GM23248 (cell line): ENCODE measurements at regions not wholly inside any gene's neighbourhood (a gene's known extent, or its start where the extent isn't known, plus 50 kb on each side); places are given as distances from the start of the nearest gene placed in this dataset.

Source experiments
- DNase-seq: peaks from one replicate; pipeline ENCODE4 v3.0.0-alpha.2; 2015
- H2AFZ ChIP-seq: fragments of 200-600 bp; sonication (generic); 2 replicates; pipeline ENCODE4 v1.6.1; 2016; ENCODE audit warnings: antibody characterized with exemption
- H3F3A ChIP-seq: fragments of 200-600 bp; sonication (generic); 2 replicates; pipeline ENCODE4 v1.6.1; 2016; ENCODE audit warnings: mild to moderate bottlenecking, antibody characterized with exemption, mixed run types; ENCODE audit not compliant: insufficient read depth
- H3K27ac ChIP-seq: fragments of 200-600 bp; sonication (generic); 2 replicates; pipeline ENCODE4 v1.5.1; 2016; ENCODE audit warnings: mild to moderate bottlenecking
- H3K27me3 ChIP-seq: fragments of 200-600 bp; sonication (generic); replicated peaks from 2 replicates; pipeline ENCODE4 v1.6.1; 2016; ENCODE audit warnings: mild to moderate bottlenecking; ENCODE audit not compliant: insufficient read depth
- H3K36me3 ChIP-seq: fragments of 200-600 bp; sonication (generic); 2 replicates; pipeline ENCODE4 v1.6.1; 2016; ENCODE audit warnings: low read depth, mild to moderate bottlenecking
- H3K4me1 ChIP-seq: fragments of 200-600 bp; sonication (generic); 2 replicates; pipeline ENCODE4 v1.6.1; 2016; ENCODE audit warnings: mild to moderate bottlenecking; ENCODE audit not compliant: insufficient read depth
- H3K4me2 ChIP-seq: fragments of 200-600 bp; sonication (generic); one replicate; pipeline ENCODE4 v1.6.1; 2016; ENCODE audit warnings: mild to moderate bottlenecking; ENCODE audit not compliant: unreplicated experiment
- H3K4me3 ChIP-seq: fragments of 200-600 bp; sonication (generic); 2 replicates; pipeline ENCODE4 v1.5.1; 2016; ENCODE audit warnings: mild to moderate bottlenecking
- H3K79me2 ChIP-seq: fragments of 200-600 bp; sonication (generic); 2 replicates; pipeline ENCODE4 v1.6.1; 2016; ENCODE audit warnings: mild to moderate bottlenecking; ENCODE audit not compliant: insufficient read depth
- H3K9ac ChIP-seq: fragments of 200-600 bp; sonication (generic); 2 replicates; pipeline ENCODE4 v1.6.1; 2016; ENCODE audit warnings: mild to moderate bottlenecking
- H3K9me2 ChIP-seq: fragments of 200-600 bp; sonication (generic); 2 replicates; pipeline ENCODE4 v1.6.1; 2016; ENCODE audit warnings: mixed run types, mild to moderate bottlenecking, moderate library complexity; ENCODE audit not compliant: insufficient read depth
- H3K9me3 ChIP-seq: fragments of 200-600 bp; sonication (generic); one replicate; pipeline ENCODE4 v1.6.1; 2017; ENCODE audit warnings: low read depth
- H4K20me1 ChIP-seq: fragments of 200-600 bp; sonication (generic); 2 replicates; pipeline ENCODE4 v1.6.0; 2016; ENCODE audit not compliant: insufficient read depth
- EZH2 ChIP-seq: fragments of 200-600 bp; sonication (generic); IDR thresholded peaks from 2 replicates; pipeline ENCODE4 v1.6.1; 2018; ENCODE audit warnings: antibody characterized with exemption, mild to moderate bottlenecking; ENCODE audit not compliant: insufficient read depth, poor library complexity, severe bottlenecking
- EZH2phosphoT487 ChIP-seq: fragments of 200-600 bp; sonication (generic); IDR thresholded peaks from 2 replicates; pipeline ENCODE4 v1.6.1; 2018; ENCODE audit warnings: antibody characterized with exemption, moderate library complexity, mild to moderate bottlenecking, low read depth; ENCODE audit not compliant: insufficient read depth
- WGBS, 2 experiments: methylation state at CpG; one replicate each; pipeline ENCODE4 v1.1.6; 2015 to 2017; ENCODE audit warnings: low lambda C conversion rate in 2 of 2, low coverage in 1 of 2; ENCODE audit errors: missing lambda C conversion rate in 2 of 2; 5-methylcytosine and 5-hydroxymethylcytosine counted together
- in situ Hi-C: fragments of 300-500 bp; cut with MboI; formaldehyde crosslinking; loops from 2 replicates; pipeline ENCODE4 v1.15.0; 2020

DNA sequence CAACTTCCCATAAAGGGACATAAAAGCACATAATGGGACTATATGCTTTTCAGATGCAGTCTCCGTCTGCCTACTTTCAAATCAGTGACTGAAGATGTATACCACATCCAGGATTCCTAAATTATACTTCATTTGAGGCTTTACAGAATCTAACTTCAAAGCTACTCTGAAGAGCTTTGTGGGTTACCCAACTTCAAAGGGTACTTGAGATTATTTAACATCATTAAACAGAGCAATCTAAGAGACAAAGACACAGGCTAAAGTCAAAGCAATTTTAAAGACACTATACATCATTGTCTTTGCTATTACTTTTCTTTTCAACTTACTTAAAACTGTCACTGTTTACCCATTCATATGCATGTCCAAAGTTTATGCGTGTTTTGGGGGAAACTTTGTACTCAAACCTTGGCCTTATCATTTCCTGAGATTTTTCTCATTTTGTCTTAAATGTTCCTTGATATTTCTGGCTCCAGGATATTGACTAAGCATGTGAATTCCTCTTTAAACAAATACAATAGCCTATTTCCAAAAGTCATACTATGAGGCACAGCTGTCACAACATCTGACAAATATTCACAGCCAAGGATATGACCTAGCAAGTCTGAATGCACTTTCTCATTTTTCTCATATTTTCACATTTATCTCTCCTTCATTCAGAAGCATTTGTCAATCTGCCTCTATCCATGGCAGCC is 1985.1 kb upstream of the PIK3C3 start:
- Histone ChIP-seq H3F3A (no peaks in the 10 kb centered on the region), H3K4me1 (peaks cover 10% of the 10 kb centered on the region), H3K9me2 (0 out of 2 replicates have a peak, but pooled peaks cover 4% of the 10 kb centered on the region), H3K79me2 (no peaks in the 10 kb centered on the region), H4K20me1 (no peaks in the 10 kb centered on the region), H3K4me3 (no peak overlapping the region), H3K36me3 (no peaks in the 10 kb centered on the region), H3K27me3 (no peaks in the 10 kb centered on the region), H3K4me2 (no peak overlapping the region), H2AFZ (no peak overlapping the region; the same call in 1 of the 2 replicates), H3K9me3 (no peaks in the 10 kb centered on the region), H3K9ac (no peak overlapping the region), H3K27ac (no peak overlapping the region)
- WGBS, 2 experiments = 75 to 79% methylated on average over 2 of the region's 2 CpGs
- TF ChIP-seq EZH2 (no peak), EZH2phosphoT487 (no peak)
- in situ Hi-C loops = no loop called here
- no peak for DNase-seq

GRCh38 chr18:39966275-39966674 is 1988.8 kb upstream of the PIK3C3 start:
- H3K9me3 ChIP-seq = no peaks in the 10 kb centered on the region
- no peak overlapping the region for H2AFZ ChIP-seq
- H3K79me2 ChIP-seq = no peaks in the 10 kb centered on the region
- no peaks in the 10 kb centered on the region for H4K20me1 ChIP-seq
- 55 to 57% methylated on average over 3 of the region's 3 CpGs for WGBS, 2 experiments
- no peak overlapping the region for H3K4me2 ChIP-seq
- peak; percentile 18 for DNase-seq
- in situ Hi-C loops = no loop called here
- H3F3A ChIP-seq = no peaks in the 10 kb centered on the region
- no peak overlapping the region for H3K9ac ChIP-seq
- H3K4me3 ChIP-seq = no peak overlapping the region
- H3K27ac ChIP-seq = no peak overlapping the region
- no peaks in the 10 kb centered on the region for H3K36me3 ChIP-seq
- no peaks in the 10 kb centered on the region for H3K27me3 ChIP-seq
- no peaks in the 10 kb centered on the region for H3K9me2 ChIP-seq
- no peak for TF ChIP-seq EZH2
- no peak for TF ChIP-seq EZH2phosphoT487
- H3K4me1 ChIP-seq = peaks cover 10% of the 10 kb centered on the region

DNA sequence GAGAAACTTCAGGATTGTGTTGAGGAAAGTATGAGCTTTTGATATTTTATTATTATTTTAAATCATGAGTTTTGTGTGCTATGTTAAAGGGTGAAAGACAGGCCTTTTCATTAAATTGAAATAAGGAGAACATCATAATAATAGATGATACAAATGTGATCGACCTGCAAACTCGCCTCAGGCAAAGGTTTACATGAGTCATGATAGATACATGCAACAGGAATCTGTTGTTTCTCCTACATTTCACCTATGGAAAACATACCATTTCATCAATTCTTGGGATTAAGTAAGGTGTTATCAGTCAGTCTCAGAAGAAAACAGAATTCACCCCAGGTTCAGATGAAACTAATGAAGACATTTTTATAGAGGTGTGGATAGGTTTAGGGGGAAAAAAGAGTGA is 1992.5 kb upstream of the PIK3C3 start:
- Histone ChIP-seq H3K27me3 (no peaks in the 10 kb centered on the region), H4K20me1 (no peaks in the 10 kb centered on the region), H3K9me2 (no peaks in the 10 kb centered on the region), H3K36me3 (no peaks in the 10 kb centered on the region), H3K4me2 (no peak overlapping the region), H3K4me3 (no peak overlapping the region), H3K27ac (no peak overlapping the region), H3K4me1 (peaks cover 25% of the 10 kb centered on the region), H3K79me2 (no peaks in the 10 kb centered on the region), H3K9ac (no peak overlapping the region), H3K9me3 (no peaks in the 10 kb centered on the region), H3F3A (peaks cover 13% of the 10 kb centered on the region), H2AFZ (no peak overlapping the region)
- in situ Hi-C loops = no loop called here
- TF ChIP-seq EZH2phosphoT487 (no peak), EZH2 (no peak)
- 68 to 74% methylated on average over 2 of the region's 2 CpGs for WGBS, 2 experiments
- DNase-seq = no peak

DNA sequence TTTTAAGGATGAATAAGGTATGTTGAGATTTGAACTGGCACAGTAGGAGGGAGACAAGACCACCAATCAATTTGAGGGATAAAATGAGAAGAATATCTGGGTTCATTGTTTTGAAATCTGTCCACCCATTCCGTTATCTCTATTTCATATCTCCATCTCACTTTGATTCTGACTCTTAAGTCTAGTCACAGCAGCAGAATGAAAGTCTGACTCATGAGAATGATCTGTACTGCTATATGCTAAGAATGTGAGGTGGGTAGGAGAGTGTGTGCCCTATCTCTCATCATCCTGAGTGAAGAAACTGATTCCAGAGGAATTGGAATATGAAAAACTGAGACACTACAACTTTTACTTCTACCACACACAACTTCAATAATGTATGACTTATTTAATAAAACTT is 1994.5 kb upstream of the PIK3C3 start:
- in situ Hi-C loops = no loop called here
- Histone ChIP-seq H3K79me2 (no peaks in the 10 kb centered on the region), H3K9me2 (no peaks in the 10 kb centered on the region), H3K27me3 (no peaks in the 10 kb centered on the region), H3K4me2 (peak overlapping the region; percentile 10), H3K9ac (no peak overlapping the region), H3F3A (peaks cover 13% of the 10 kb centered on the region), H3K4me1 (peaks cover 25% of the 10 kb centered on the region), H3K4me3 (no peak overlapping the region), H3K36me3 (no peaks in the 10 kb centered on the region), H4K20me1 (no peaks in the 10 kb centered on the region), H2AFZ (no peak overlapping the region), H3K27ac (no peak overlapping the region), H3K9me3 (no peaks in the 10 kb centered on the region)
- TF ChIP-seq EZH2phosphoT487 (no peak), EZH2 (no peak)
- WGBS, 2 experiments = 41 to 49% methylated on average over 1 of the region's 1 CpG
- DNase-seq = peak; percentile 57
